Astrocyte (in vitro differentiated cells and primary cell): ENCODE measurements at regions not wholly inside any gene's neighbourhood (a gene's known extent, or its start where the extent isn't known, plus 50 kb on each side); places are given as distances from the start of the nearest gene placed in this dataset.

Experiments
- CTCF ChIP-seq: IDR thresholded peaks from 2 replicates; pipeline ENCODE4 v1.5.1; 2011; ENCODE audit warnings: low read depth, mild to moderate bottlenecking, inconsistent platforms, low read length, moderate library complexity; ENCODE audit not compliant: insufficient read depth
- EZH2 ChIP-seq: IDR thresholded peaks from 2 replicates; pipeline ENCODE4 v1.6.1; 2012; ENCODE audit warnings: mild to moderate bottlenecking, low read length, inconsistent platforms; ENCODE audit not compliant: insufficient read depth

- TF ChIP-seq EZH2 (no peak), CTCF (no peak)
These were observed 321.9 kb downstream of the CBLN1 start for GRCh38 chr16:48959747-48960146.
